ENCODE measurements at regions not wholly inside any gene's neighbourhood (a gene's known extent, or its start where the extent isn't known, plus 50 kb on each side); places are given as distances from the start of the nearest gene placed in this dataset.

DNA sequence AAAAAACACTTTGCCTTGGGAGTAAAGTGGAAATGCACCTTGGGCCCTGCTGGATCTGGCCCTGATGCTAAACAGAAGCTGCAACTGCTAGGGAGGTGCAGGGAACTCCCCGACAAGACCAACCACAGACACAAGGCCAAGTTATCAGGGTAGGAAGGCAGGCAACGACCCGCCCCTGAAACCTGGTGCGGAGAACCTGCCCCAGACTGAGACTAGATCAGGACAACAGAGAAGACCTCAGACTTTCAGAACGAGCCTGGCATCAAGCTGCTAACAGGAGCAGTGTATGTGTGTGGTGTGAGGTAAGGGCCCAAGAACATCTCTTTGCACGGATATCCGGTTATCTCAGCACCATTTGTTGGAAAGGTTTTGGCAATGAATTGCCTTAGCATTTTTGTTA lies 233.7 kb upstream of the RTL1 start:
- DNase-seq = no peak
- Histone ChIP-seq H3K4me1 (no peaks in the 10 kb centered on the region), H3K27ac (replicated peaks) (no peak overlapping the region), H3K9me3 (replicated peaks) (peaks cover 29% of the 10 kb centered on the region), H3K27me3 (ENCODE audit: low read depth) (peaks cover 34% of the 10 kb centered on the region), H3K36me3 (no peaks in the 10 kb centered on the region), H3K4me3 (no peak overlapping the region)
- intact Hi-C loops (cut with micrococcal nuclease) = no loop called here
- TF ChIP-seq, protein P1, sequence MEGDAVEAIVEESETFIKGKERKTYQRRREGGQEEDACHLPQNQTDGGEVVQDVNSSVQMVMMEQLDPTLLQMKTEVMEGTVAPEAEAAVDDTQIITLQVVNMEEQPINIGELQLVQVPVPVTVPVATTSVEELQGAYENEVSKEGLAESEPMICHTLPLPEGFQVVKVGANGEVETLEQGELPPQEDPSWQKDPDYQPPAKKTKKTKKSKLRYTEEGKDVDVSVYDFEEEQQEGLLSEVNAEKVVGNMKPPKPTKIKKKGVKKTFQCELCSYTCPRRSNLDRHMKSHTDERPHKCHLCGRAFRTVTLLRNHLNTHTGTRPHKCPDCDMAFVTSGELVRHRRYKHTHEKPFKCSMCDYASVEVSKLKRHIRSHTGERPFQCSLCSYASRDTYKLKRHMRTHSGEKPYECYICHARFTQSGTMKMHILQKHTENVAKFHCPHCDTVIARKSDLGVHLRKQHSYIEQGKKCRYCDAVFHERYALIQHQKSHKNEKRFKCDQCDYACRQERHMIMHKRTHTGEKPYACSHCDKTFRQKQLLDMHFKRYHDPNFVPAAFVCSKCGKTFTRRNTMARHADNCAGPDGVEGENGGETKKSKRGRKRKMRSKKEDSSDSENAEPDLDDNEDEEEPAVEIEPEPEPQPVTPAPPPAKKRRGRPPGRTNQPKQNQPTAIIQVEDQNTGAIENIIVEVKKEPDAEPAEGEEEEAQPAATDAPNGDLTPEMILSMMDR (IDR thresholded peaks at IDR 0.05; ENCODE audit: borderline replicate concordance) = no peak

DNA sequence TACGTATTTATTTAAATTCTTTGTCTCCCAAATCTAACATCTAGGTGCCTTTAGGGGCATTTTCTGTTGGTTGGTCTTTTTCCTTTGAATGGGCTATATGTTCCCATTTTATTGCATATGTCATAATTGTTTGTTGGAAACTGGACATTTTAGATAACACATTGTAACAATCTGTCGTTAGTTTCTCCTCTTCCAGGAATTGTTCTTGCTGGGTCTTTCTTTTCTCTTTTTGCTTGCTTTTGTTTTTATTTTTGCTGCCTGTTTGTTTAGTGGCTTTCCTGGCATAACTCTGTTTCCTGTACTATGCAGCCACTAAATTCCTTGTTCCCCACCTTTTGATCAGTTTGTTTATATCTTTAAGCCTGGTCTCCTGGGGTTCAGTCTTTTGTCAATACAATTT lies 244.3 kb upstream of the RTL1 start:
- DNase-seq = no peak
- H3K36me3 ChIP-seq = no peaks in the 10 kb centered on the region

DNA sequence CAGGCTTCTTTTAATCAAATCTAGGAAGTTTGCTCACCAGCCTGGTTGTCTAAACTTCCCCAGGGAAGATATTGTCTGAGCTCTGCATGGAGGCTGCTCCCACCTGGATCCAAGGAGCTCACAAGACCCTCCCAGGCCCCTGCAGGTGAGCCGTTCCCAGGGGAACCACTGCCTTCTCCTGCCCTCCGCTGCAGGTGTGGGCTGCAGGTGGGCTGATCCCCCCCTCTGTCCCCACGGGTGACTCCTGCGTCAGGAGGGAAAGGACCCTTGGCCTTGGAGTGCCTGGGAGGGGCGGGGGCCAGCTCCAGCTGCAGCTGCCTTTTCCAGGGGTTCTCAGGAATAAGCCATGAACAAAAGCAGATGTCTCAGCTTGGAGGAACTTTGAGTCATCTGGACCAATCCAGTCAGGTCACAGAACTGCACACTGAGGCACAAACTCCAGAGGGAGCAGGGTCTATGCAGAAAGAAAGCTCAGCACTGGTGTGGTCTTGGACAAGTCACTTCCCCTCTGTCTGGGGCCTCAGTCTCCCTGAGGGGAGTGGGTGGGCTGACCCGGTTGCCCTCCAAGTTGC lies 246.6 kb upstream of the RTL1 start:
- H3K36me3 ChIP-seq = no peaks in the 10 kb centered on the region
- no peak overlapping the region for H3K4me3 ChIP-seq
- DNase-seq = no peak
- intact Hi-C loops (cut with micrococcal nuclease) = no loop called here
- TF ChIP-seq, protein P1 (IDR thresholded peaks at IDR 0.05; ENCODE audit: borderline replicate concordance) = no peak
- H3K27ac ChIP-seq (replicated peaks) = no peak overlapping the region
- H3K4me1 ChIP-seq = no peaks in the 10 kb centered on the region
- H3K9me3 ChIP-seq (replicated peaks) = peaks cover 37% of the 10 kb centered on the region
- H3K27me3 ChIP-seq (ENCODE audit: low read depth) = peaks cover 53% of the 10 kb centered on the region

More for the DNA sequence above, 244.3 kb upstream of the RTL1 start:
- H3K4me3 ChIP-seq = no peak overlapping the region
- H3K27ac ChIP-seq (replicated peaks) = no peak overlapping the region
- peaks cover 51% of the 10 kb centered on the region for H3K9me3 ChIP-seq (replicated peaks)
- TF ChIP-seq, protein P1 (IDR thresholded peaks at IDR 0.05; ENCODE audit: borderline replicate concordance) = no peak
- H3K4me1 ChIP-seq = no peaks in the 10 kb centered on the region
- H3K27me3 ChIP-seq (ENCODE audit: low read depth) = peaks cover 34% of the 10 kb centered on the region
- intact Hi-C loops (cut with micrococcal nuclease) = no loop called here

DNA sequence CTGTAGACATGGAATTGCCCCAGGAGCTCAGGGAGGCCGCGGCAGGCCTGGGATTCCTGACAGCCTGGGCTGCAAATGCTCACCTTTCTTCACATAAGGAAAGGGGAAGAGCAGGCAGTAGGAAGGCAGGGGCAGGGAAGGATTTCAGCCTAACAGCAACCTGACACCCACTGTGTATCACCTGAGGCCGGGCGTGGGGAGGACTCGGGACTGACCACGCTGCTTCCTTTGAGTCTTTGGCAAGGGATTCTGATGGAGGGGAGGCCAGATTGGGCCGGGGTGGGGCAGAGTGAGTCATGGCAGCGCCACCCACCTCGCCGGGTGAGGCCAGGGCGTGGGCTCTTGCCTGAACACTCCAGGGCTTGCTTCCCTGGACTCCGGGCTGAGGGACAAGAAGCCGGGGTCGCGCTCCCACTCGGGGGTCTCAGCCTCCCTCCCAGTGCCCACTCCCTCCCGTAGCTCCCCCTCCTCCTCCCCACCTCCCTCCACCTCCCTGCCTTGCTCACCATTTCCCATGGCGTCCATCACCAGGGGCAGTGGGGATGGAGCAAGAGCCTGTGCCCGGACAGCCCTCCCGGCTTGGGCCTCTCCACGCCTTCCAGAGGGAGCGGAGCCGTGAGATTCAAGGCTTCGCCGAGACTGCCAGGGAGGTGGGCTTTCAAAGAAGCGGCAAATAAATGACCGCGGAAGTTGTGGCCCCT lies 247.9 kb upstream of the RTL1 start:
- no peak for DNase-seq
- Histone ChIP-seq H3K27me3 (ENCODE audit: low read depth) (peaks cover 64% of the 10 kb centered on the region), H3K4me3 (no peak overlapping the region), H3K4me1 (no peaks in the 10 kb centered on the region), H3K27ac (replicated peaks) (no peak overlapping the region), H3K36me3 (no peaks in the 10 kb centered on the region), H3K9me3 (replicated peaks) (peaks cover 25% of the 10 kb centered on the region)
- TF ChIP-seq, protein P1 (IDR thresholded peaks at IDR 0.05; ENCODE audit: borderline replicate concordance) = no peak
- intact Hi-C loops (cut with micrococcal nuclease) = no loop called here

DNA sequence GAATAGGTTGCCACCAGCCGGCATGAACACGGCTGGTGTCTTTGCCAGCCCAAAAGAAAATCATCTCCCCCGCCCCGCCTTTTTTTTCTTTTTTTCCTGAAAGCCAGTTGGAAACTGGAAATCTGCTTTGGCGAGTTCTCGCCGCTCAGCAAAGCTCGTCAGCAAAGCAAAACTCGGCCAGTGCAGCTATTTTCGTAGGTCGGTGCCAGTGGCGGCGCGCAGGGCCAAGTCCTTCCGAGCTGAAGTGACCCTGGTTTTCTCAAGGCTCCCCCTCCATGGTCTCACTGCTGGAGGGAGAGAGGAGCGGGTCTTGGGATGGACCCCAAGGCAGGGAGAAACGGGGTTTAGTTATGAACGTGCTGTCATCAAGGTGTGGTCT lies 248.4 kb upstream of the RTL1 start:
- Histone ChIP-seq H3K36me3 (no peaks in the 10 kb centered on the region), H3K4me3 (no peak overlapping the region), H3K4me1 (no peaks in the 10 kb centered on the region), H3K27ac (replicated peaks) (no peak overlapping the region), H3K9me3 (replicated peaks) (peaks cover 19% of the 10 kb centered on the region), H3K27me3 (ENCODE audit: low read depth) (peaks cover 64% of the 10 kb centered on the region)
- DNase-seq = no peak
- intact Hi-C loops (cut with micrococcal nuclease) = no loop called here
- TF ChIP-seq, protein P1 (IDR thresholded peaks at IDR 0.05; ENCODE audit: borderline replicate concordance) = no peak
